ENCODE measurements at regions not wholly inside any gene's neighbourhood (a gene's known extent, or its start where the extent isn't known, plus 50 kb on each side); places are given as distances from the start of the nearest gene placed in this dataset.

DNA sequence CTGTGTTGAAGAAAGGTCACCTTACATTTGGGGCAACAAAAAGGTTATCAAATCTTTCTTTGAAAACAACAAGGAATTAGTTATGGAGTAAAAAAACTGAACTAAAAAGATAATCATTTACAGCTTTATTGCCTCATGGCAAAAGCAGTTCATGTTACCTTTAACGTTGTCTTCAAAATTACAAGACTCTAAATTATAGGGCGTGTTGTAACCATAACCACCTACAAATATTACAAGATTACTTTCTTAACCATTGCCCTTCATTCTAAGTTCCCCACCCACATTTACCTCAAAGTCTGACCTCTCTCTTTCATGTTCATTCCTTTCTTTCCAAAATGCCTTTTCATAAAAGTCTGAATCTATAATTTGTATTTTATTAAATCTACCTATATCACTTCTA lies 74.6 kb upstream of the LRATD1 start:
- Histone ChIP-seq H2AFZ (ENCODE audit: low read length) (no peak overlapping the region), H3K27ac (replicated peaks; ENCODE audit: low read length) (no peak overlapping the region), H3K27me3 (ENCODE audit: control insufficient read depth in 3 of 3, insufficient read depth in 3 of 3, low read depth in 1 of 3, low read length in 3 of 3) (no peaks in the 10 kb centered on the region), H2BK15ac (ENCODE audit: low read length) (no peak overlapping the region), H3K4me2 (ENCODE audit: insufficient read depth, low read length, poor library complexity, severe bottlenecking) (no peak overlapping the region), H3K36me3 (replicated peaks in 1 of 2; ENCODE audit: control insufficient read depth in 2 of 2, insufficient read depth in 2 of 2, low read length in 2 of 2) (no peaks in the 10 kb centered on the region), H3K9me3 (replicated peaks in 1 of 2; ENCODE audit: control insufficient read depth in 2 of 2, insufficient read depth in 1 of 2, low read depth in 1 of 2, low read length in 2 of 2) (no peaks in the 10 kb centered on the region), H2BK12ac (ENCODE audit: low read length) (no peak overlapping the region), H3K4me3 (ENCODE audit: low read length in 2 of 2) (no peak overlapping the region), H3K14ac (ENCODE audit: low read length) (no peak overlapping the region), H2BK5ac (ENCODE audit: low read length) (no peak overlapping the region), H3K79me1 (ENCODE audit: low read depth, low read length) (no peaks in the 10 kb centered on the region), H2AK5ac (ENCODE audit: low read depth, low read length) (no peak overlapping the region), H4K91ac (ENCODE audit: low read depth, low read length, poor library complexity) (no peak overlapping the region), H4K8ac (ENCODE audit: low read depth, low read length) (no peak overlapping the region), H2BK120ac (ENCODE audit: low read depth, low read length) (no peak overlapping the region), H3K23ac (ENCODE audit: low read depth, low read length, poor library complexity) (no peak overlapping the region), H3K4me1 (ENCODE audit: control insufficient read depth in 2 of 2, insufficient read depth in 1 of 2, low read depth in 1 of 2, low read length in 2 of 2) (peaks cover 0 to 5% of the 10 kb centered on the region in 2 donors), H3K18ac (ENCODE audit: low read length) (no peak overlapping the region), H3K4ac (ENCODE audit: low read length) (no peak overlapping the region), H3K9ac (ENCODE audit: low read depth, low read length, poor library complexity) (no peak overlapping the region)
- WGBS, 2 donors (ENCODE audit: extremely low coverage in 2 of 2, insufficient read length in 2 of 2, insufficient replicate concordance in 1 of 2): no CpG with 5 or more reads among the region's 2 CpGs
- no peak for DNase-seq (ENCODE audit: low spot score)

GRCh38 chr2:14558335-14558919 lies 74.1 kb upstream of the LRATD1 start:
- Histone ChIP-seq H3K36me3 (replicated peaks in 1 of 2; ENCODE audit: control insufficient read depth in 2 of 2, insufficient read depth in 2 of 2, low read length in 2 of 2) (no peaks in the 10 kb centered on the region), H2BK12ac (ENCODE audit: low read length) (no peak overlapping the region), H2BK15ac (ENCODE audit: low read length) (no peak overlapping the region), H2BK120ac (ENCODE audit: low read depth, low read length) (no peak overlapping the region), H2BK5ac (ENCODE audit: low read length) (no peak overlapping the region), H3K4me3 (ENCODE audit: low read length in 2 of 2) (no peak overlapping the region), H2AK5ac (ENCODE audit: low read depth, low read length) (no peak overlapping the region), H3K27me3 (ENCODE audit: control insufficient read depth in 3 of 3, insufficient read depth in 3 of 3, low read depth in 1 of 3, low read length in 3 of 3) (no peaks in the 10 kb centered on the region), H3K14ac (ENCODE audit: low read length) (no peak overlapping the region), H3K4ac (ENCODE audit: low read length) (no peak overlapping the region), H4K91ac (ENCODE audit: low read depth, low read length, poor library complexity) (no peak overlapping the region), H3K23ac (ENCODE audit: low read depth, low read length, poor library complexity) (no peak overlapping the region), H3K9me3 (replicated peaks in 1 of 2; ENCODE audit: control insufficient read depth in 2 of 2, insufficient read depth in 1 of 2, low read depth in 1 of 2, low read length in 2 of 2) (no peaks in the 10 kb centered on the region), H4K8ac (ENCODE audit: low read depth, low read length) (no peak overlapping the region), H3K4me1 (ENCODE audit: control insufficient read depth in 2 of 2, insufficient read depth in 1 of 2, low read depth in 1 of 2, low read length in 2 of 2) (peaks cover 0 to 5% of the 10 kb centered on the region in 2 donors), H3K27ac (replicated peaks; ENCODE audit: low read length) (no peak overlapping the region), H3K9ac (ENCODE audit: low read depth, low read length, poor library complexity) (no peak overlapping the region), H3K79me1 (ENCODE audit: low read depth, low read length) (no peaks in the 10 kb centered on the region), H2AFZ (ENCODE audit: low read length) (no peak overlapping the region), H3K18ac (ENCODE audit: low read length) (no peak overlapping the region), H3K4me2 (ENCODE audit: insufficient read depth, low read length, poor library complexity, severe bottlenecking) (no peak overlapping the region)
- no CpG with 5 or more reads among the region's 3 CpGs for WGBS, 2 donors (ENCODE audit: extremely low coverage in 2 of 2, insufficient read length in 2 of 2, insufficient replicate concordance in 1 of 2)
- no peak for DNase-seq (ENCODE audit: low spot score)

- H3K4ac ChIP-seq (ENCODE audit: low read length): no peak overlapping the region
- H2AFZ ChIP-seq (ENCODE audit: low read length): no peak overlapping the region
- no peaks in the 10 kb centered on the region for H3K36me3 ChIP-seq (replicated peaks in 1 of 2; ENCODE audit: control insufficient read depth in 2 of 2, insufficient read depth in 2 of 2, low read length in 2 of 2)
- H3K9ac ChIP-seq (ENCODE audit: low read depth, low read length, poor library complexity): no peak overlapping the region
- no peak overlapping the region for H3K18ac ChIP-seq (ENCODE audit: low read length)
- no peak for DNase-seq (ENCODE audit: low spot score)
- H4K91ac ChIP-seq (ENCODE audit: low read depth, low read length, poor library complexity): no peak overlapping the region
- H3K4me2 ChIP-seq (ENCODE audit: insufficient read depth, low read length, poor library complexity, severe bottlenecking): no peak overlapping the region
- no peak overlapping the region for H3K23ac ChIP-seq (ENCODE audit: low read depth, low read length, poor library complexity)
- peaks cover 0 to 5% of the 10 kb centered on the region in 2 donors for H3K4me1 ChIP-seq (ENCODE audit: control insufficient read depth in 2 of 2, insufficient read depth in 1 of 2, low read depth in 1 of 2, low read length in 2 of 2)
- no peak overlapping the region for H3K27ac ChIP-seq (replicated peaks; ENCODE audit: low read length)
- WGBS, 2 donors (ENCODE audit: extremely low coverage in 2 of 2, insufficient read length in 2 of 2, insufficient replicate concordance in 1 of 2): no CpG with 5 or more reads among the region's 3 CpGs
- no peak overlapping the region for H4K8ac ChIP-seq (ENCODE audit: low read depth, low read length)
- H3K9me3 ChIP-seq (replicated peaks in 1 of 2; ENCODE audit: control insufficient read depth in 2 of 2, insufficient read depth in 1 of 2, low read depth in 1 of 2, low read length in 2 of 2): no peaks in the 10 kb centered on the region
- no peak overlapping the region for H3K4me3 ChIP-seq (ENCODE audit: low read length in 2 of 2)
- no peaks in the 10 kb centered on the region for H3K79me1 ChIP-seq (ENCODE audit: low read depth, low read length)
- no peak overlapping the region for H2BK120ac ChIP-seq (ENCODE audit: low read depth, low read length)
- no peaks in the 10 kb centered on the region for H3K27me3 ChIP-seq (ENCODE audit: control insufficient read depth in 3 of 3, insufficient read depth in 3 of 3, low read depth in 1 of 3, low read length in 3 of 3)
- H3K14ac ChIP-seq (ENCODE audit: low read length): no peak overlapping the region
- no peak overlapping the region for H2AK5ac ChIP-seq (ENCODE audit: low read depth, low read length)
- H2BK15ac ChIP-seq (ENCODE audit: low read length): no peak overlapping the region
- H2BK12ac ChIP-seq (ENCODE audit: low read length): no peak overlapping the region
- H2BK5ac ChIP-seq (ENCODE audit: low read length): no peak overlapping the region
Observed at GRCh38 chr2:14560716-14561115, 71.8 kb upstream of the LRATD1 start.

- Histone ChIP-seq H2AK5ac (ENCODE audit: low read depth, low read length) (no peak overlapping the region), H3K14ac (ENCODE audit: low read length) (no peak overlapping the region), H4K91ac (ENCODE audit: low read depth, low read length, poor library complexity) (no peak overlapping the region), H3K36me3 (replicated peaks in 1 of 2; ENCODE audit: control insufficient read depth in 2 of 2, insufficient read depth in 2 of 2, low read length in 2 of 2) (no peaks in the 10 kb centered on the region), H3K79me1 (ENCODE audit: low read depth, low read length) (no peaks in the 10 kb centered on the region), H3K27ac (replicated peaks; ENCODE audit: low read length) (no peak overlapping the region), H3K9ac (ENCODE audit: low read depth, low read length, poor library complexity) (no peak overlapping the region), H2BK15ac (ENCODE audit: low read length) (no peak overlapping the region), H3K23ac (ENCODE audit: low read depth, low read length, poor library complexity) (no peak overlapping the region), H2BK120ac (ENCODE audit: low read depth, low read length) (no peak overlapping the region), H3K4me1 (ENCODE audit: control insufficient read depth in 2 of 2, insufficient read depth in 1 of 2, low read depth in 1 of 2, low read length in 2 of 2) (peaks cover 0 to 5% of the 10 kb centered on the region in 2 donors), H3K18ac (ENCODE audit: low read length) (no peak overlapping the region), H3K9me3 (replicated peaks in 1 of 2; ENCODE audit: control insufficient read depth in 2 of 2, insufficient read depth in 1 of 2, low read depth in 1 of 2, low read length in 2 of 2) (no peaks in the 10 kb centered on the region), H3K4ac (ENCODE audit: low read length) (no peak overlapping the region), H3K4me2 (ENCODE audit: insufficient read depth, low read length, poor library complexity, severe bottlenecking) (no peak overlapping the region), H2BK5ac (ENCODE audit: low read length) (no peak overlapping the region), H2BK12ac (ENCODE audit: low read length) (no peak overlapping the region), H4K8ac (ENCODE audit: low read depth, low read length) (no peak overlapping the region), H3K4me3 (ENCODE audit: low read length in 2 of 2) (no peak overlapping the region), H3K27me3 (ENCODE audit: control insufficient read depth in 3 of 3, insufficient read depth in 3 of 3, low read depth in 1 of 3, low read length in 3 of 3) (no peaks in the 10 kb centered on the region), H2AFZ (ENCODE audit: low read length) (no peak overlapping the region)
- no CpG with 5 or more reads among the region's 1 CpG for WGBS, 2 donors (ENCODE audit: extremely low coverage in 2 of 2, insufficient read length in 2 of 2, insufficient replicate concordance in 1 of 2)
- no peak for DNase-seq (ENCODE audit: low spot score)
Observed at GRCh38 chr2:14563324-14563723, 69.2 kb upstream of the LRATD1 start.

Measured in neuronal stem cell (in vitro differentiated cells).